Lower leg skin (tissue), 4 donors: ENCODE measurements at regions not wholly inside any gene's neighbourhood (a gene's known extent, or its start where the extent isn't known, plus 50 kb on each side); places are given as distances from the start of the nearest gene placed in this dataset.

ENCODE experiments used
- DNase-seq, 2 donors: peaks; one replicate each; pipeline ENCODE4 v3.0.0-alpha.2; 2019; ENCODE audit warnings: low spot score in 2 of 2
- H3K4me3 ChIP-seq: fragments of 200-600 bp; sonication (generic); 2 replicates; pipeline ENCODE4 v1.5.1; 2017; ENCODE audit warnings: mild to moderate bottlenecking, low read depth; ENCODE audit not compliant: poor library complexity, severe bottlenecking
- POLR2A ChIP-seq, 2 donors: fragments of 450-650 bp; IDR thresholded peaks; one replicate each; pipeline ENCODE4 v1.6.1; 2016 to 2017; ENCODE audit warnings: antibody characterized with exemption in 2 of 2, mild to moderate bottlenecking in 1 of 2, moderate library complexity in 1 of 2
- WGBS, 2 donors: methylation state at CpG; one replicate each; pipeline ENCODE4 v1.1.5; 2018; 5-methylcytosine and 5-hydroxymethylcytosine counted together
- intact Hi-C: fragments of 100-400 bp; cut with DNase I; formaldehyde crosslinking; loops from one replicate; pipeline ENCODE4 v1.15.0; 2023; ENCODE audit warnings: low total_unique reads
- TF ChIP-seq, protein P1 (sequence below), 3 donors: fragments of 450-650 bp; IDR thresholded peaks; one replicate each; pipeline ENCODE4 v1.5.1; 2016; ENCODE audit warnings: antibody characterized with exemption in 3 of 3, mild to moderate bottlenecking in 3 of 3, moderate library complexity in 2 of 3

DNA sequence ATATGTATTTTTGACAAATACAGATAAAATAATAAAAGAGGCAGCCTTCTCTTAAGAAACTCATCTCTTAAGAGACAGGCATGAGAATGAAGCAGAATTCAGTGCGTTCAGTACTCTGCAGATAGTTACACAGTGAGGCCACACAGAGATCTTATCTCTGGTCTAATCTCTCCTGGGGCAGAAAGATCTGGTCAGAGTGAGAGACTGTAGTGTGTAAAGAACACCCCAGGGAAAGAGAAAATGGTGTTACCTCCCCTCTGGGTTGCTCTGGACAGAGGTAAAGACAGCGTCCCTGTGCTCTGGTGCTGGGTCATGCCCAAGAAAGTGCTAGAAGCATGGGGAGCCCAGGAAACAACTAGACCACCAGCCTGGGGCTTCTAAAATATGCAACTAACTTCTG lies 216.3 kb downstream of the SIPA1L2 start:
- intact Hi-C loops = no loop called here
- WGBS, 2 donors = 80 to 90% methylated on average over 2 of the region's 2 CpGs
- no peak for TF ChIP-seq POLR2A (IDR thresholded peaks at IDR 0.05)
- TF ChIP-seq, protein P1, sequence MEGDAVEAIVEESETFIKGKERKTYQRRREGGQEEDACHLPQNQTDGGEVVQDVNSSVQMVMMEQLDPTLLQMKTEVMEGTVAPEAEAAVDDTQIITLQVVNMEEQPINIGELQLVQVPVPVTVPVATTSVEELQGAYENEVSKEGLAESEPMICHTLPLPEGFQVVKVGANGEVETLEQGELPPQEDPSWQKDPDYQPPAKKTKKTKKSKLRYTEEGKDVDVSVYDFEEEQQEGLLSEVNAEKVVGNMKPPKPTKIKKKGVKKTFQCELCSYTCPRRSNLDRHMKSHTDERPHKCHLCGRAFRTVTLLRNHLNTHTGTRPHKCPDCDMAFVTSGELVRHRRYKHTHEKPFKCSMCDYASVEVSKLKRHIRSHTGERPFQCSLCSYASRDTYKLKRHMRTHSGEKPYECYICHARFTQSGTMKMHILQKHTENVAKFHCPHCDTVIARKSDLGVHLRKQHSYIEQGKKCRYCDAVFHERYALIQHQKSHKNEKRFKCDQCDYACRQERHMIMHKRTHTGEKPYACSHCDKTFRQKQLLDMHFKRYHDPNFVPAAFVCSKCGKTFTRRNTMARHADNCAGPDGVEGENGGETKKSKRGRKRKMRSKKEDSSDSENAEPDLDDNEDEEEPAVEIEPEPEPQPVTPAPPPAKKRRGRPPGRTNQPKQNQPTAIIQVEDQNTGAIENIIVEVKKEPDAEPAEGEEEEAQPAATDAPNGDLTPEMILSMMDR (IDR thresholded peaks at IDR 0.05) = no peak
- no peak for DNase-seq
- H3K4me3 ChIP-seq = no peak overlapping the region

GRCh38 chr1:232409584-232409983 lies 220.3 kb downstream of the SIPA1L2 start:
- no peak overlapping the region for H3K4me3 ChIP-seq
- TF ChIP-seq, protein P1 (IDR thresholded peaks at IDR 0.05) = no peak
- no peak for TF ChIP-seq POLR2A (IDR thresholded peaks at IDR 0.05)
- no peak for DNase-seq
- intact Hi-C loops = no loop called here

DNA sequence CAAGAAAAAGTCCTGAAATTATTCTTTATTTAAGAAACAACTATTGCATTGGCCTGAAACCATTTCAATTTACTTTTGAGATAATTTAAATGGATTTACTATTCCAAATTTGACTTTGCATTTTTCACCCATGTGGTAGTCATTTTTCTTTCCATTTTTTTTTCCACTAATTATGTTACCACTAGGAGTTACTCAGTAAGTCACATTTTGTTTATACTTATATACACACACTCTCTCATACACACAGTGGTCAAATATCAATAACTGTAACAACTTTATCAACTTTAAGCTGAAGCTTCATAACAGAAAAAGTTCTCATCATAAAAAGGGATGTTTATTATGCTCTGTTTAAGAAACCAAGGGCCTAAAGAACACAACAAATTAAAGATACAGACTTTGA lies 222.8 kb downstream of the SIPA1L2 start:
- TF ChIP-seq, protein P1 (IDR thresholded peaks at IDR 0.05) = no peak
- no peak for TF ChIP-seq POLR2A (IDR thresholded peaks at IDR 0.05)
- no peak for DNase-seq
- intact Hi-C loops = no loop called here
- no peak overlapping the region for H3K4me3 ChIP-seq

- no peak overlapping the region for H3K4me3 ChIP-seq
- TF ChIP-seq, protein P1 (IDR thresholded peaks at IDR 0.05) = no peak
- no peak for TF ChIP-seq POLR2A (IDR thresholded peaks at IDR 0.05)
- intact Hi-C loops = no loop called here
- no peak for DNase-seq
These were observed 224.2 kb downstream of the SIPA1L2 start for GRCh38 chr1:232405781-232406180.

- intact Hi-C loops = no loop called here
- TF ChIP-seq, protein P1 (IDR thresholded peaks at IDR 0.05) = no peak
- no peak for TF ChIP-seq POLR2A (IDR thresholded peaks at IDR 0.05)
- WGBS, 2 donors = 84 to 89% methylated on average over 3 of the region's 3 CpGs
These were observed 224.8 kb downstream of the SIPA1L2 start for GRCh38 chr1:232404981-232405731.

GRCh38 chr1:232404227-232404626 lies 225.7 kb downstream of the SIPA1L2 start:
- intact Hi-C loops = no loop called here
- no peak for TF ChIP-seq POLR2A (IDR thresholded peaks at IDR 0.05)
- TF ChIP-seq, protein P1 (IDR thresholded peaks at IDR 0.05) = no peak
- 94 to 98% methylated on average over 3 of the region's 3 CpGs for WGBS, 2 donors
- no peak overlapping the region for H3K4me3 ChIP-seq
- DNase-seq = no peak

More at GRCh38 chr1:232404981-232405731, 224.8 kb downstream of the SIPA1L2 start:
- no peak for DNase-seq
- H3K4me3 ChIP-seq = no peak overlapping the region
